Osteocyte (in vitro differentiated cells): ENCODE measurements at regions not wholly inside any gene's neighbourhood (a gene's known extent, or its start where the extent isn't known, plus 50 kb on each side); places are given as distances from the start of the nearest gene placed in this dataset.

Experiments
- DNase-seq: peaks from one replicate; pipeline ENCODE4 v3.0.0; 2021; ENCODE audit warnings: mixed read lengths; ENCODE audit not compliant: unreplicated experiment; ENCODE audit errors: extremely low spot score
- H3K27ac Mint-ChIP-seq: one replicate; pipeline ENCODE4 v1.8.0; 2021; ENCODE audit warnings: mild to moderate bottlenecking, mixed read lengths; ENCODE audit not compliant: unreplicated experiment
- H3K27me3 Mint-ChIP-seq: one replicate; pipeline ENCODE4 v1.8.0; 2021; ENCODE audit warnings: mixed read lengths; ENCODE audit not compliant: unreplicated experiment
- H3K36me3 Mint-ChIP-seq: one replicate; pipeline ENCODE4 v1.8.0; 2021; ENCODE audit warnings: mixed read lengths; ENCODE audit not compliant: unreplicated experiment
- H3K4me1 Mint-ChIP-seq: one replicate; pipeline ENCODE4 v1.8.0; 2021; ENCODE audit warnings: mixed read lengths; ENCODE audit not compliant: unreplicated experiment
- H3K4me3 Mint-ChIP-seq: one replicate; pipeline ENCODE4 v1.8.0; 2021; ENCODE audit warnings: mild to moderate bottlenecking, moderate library complexity, mixed read lengths; ENCODE audit not compliant: unreplicated experiment
- H3K9me3 Mint-ChIP-seq: one replicate; pipeline ENCODE4 v1.8.0; 2021; ENCODE audit warnings: mixed read lengths; ENCODE audit not compliant: unreplicated experiment
- CTCF ChIP-seq: fragments of 200-600 bp; sonication (generic); IDR thresholded peaks from 2 replicates; pipeline ENCODE4 v1.5.0; 2021; ENCODE audit warnings: antibody characterized with exemption, mild to moderate bottlenecking, moderate library complexity

- no peak overlapping the region for H3K4me3 Mint-ChIP-seq
- no peak for TF ChIP-seq CTCF
- no peaks in the 10 kb centered on the region for H3K27me3 Mint-ChIP-seq
- DNase-seq = no peak
- H3K9me3 Mint-ChIP-seq = peaks cover 10% of the 10 kb centered on the region
- H3K36me3 Mint-ChIP-seq = no peaks in the 10 kb centered on the region
- no peaks in the 10 kb centered on the region for H3K4me1 Mint-ChIP-seq
- H3K27ac Mint-ChIP-seq = no peak overlapping the region
Measured at GRCh38 chr18:1559563-1559962, 654.9 kb downstream of the ADCYAP1 start.

GRCh38 chr18:1564793-1565192 is 660.1 kb downstream of the ADCYAP1 start:
- Mint-ChIP-seq H3K4me3 (no peak overlapping the region), H3K27me3 (no peaks in the 10 kb centered on the region), H3K4me1 (no peaks in the 10 kb centered on the region), H3K36me3 (no peaks in the 10 kb centered on the region), H3K27ac (no peak overlapping the region), H3K9me3 (no peaks in the 10 kb centered on the region)
- DNase-seq = no peak
- no peak for TF ChIP-seq CTCF

GRCh38 chr18:1571206-1571605 is 666.5 kb downstream of the ADCYAP1 start:
- no peak for DNase-seq
- Mint-ChIP-seq H3K27ac (no peak overlapping the region), H3K27me3 (peaks cover 2% of the 10 kb centered on the region), H3K9me3 (no peaks in the 10 kb centered on the region), H3K4me1 (no peaks in the 10 kb centered on the region), H3K36me3 (no peaks in the 10 kb centered on the region), H3K4me3 (no peak overlapping the region)
- no peak for TF ChIP-seq CTCF

- H3K27ac Mint-ChIP-seq = no peak overlapping the region
- H3K36me3 Mint-ChIP-seq = no peaks in the 10 kb centered on the region
- H3K9me3 Mint-ChIP-seq = no peaks in the 10 kb centered on the region
- H3K4me1 Mint-ChIP-seq = no peaks in the 10 kb centered on the region
- no peak for DNase-seq
- no peak overlapping the region for H3K4me3 Mint-ChIP-seq
- TF ChIP-seq CTCF = no peak
- H3K27me3 Mint-ChIP-seq = peaks cover 2% of the 10 kb centered on the region
Measured at GRCh38 chr18:1573732-1574131, 669.1 kb downstream of the ADCYAP1 start.

GRCh38 chr18:1575084-1575483 is 670.4 kb downstream of the ADCYAP1 start:
- Mint-ChIP-seq H3K27ac (no peak overlapping the region), H3K27me3 (peaks cover 2% of the 10 kb centered on the region), H3K36me3 (no peaks in the 10 kb centered on the region), H3K4me3 (no peak overlapping the region), H3K9me3 (no peaks in the 10 kb centered on the region), H3K4me1 (no peaks in the 10 kb centered on the region)
- DNase-seq = no peak
- no peak for TF ChIP-seq CTCF
